Heart left ventricle (tissue), 13 donors: ENCODE measurements at regions not wholly inside any gene's neighbourhood (a gene's known extent, or its start where the extent isn't known, plus 50 kb on each side); places are given as distances from the start of the nearest gene placed in this dataset.

Source experiments
- POLR2A ChIP-seq, 2 donors: fragments of 450-650 bp; IDR thresholded peaks; one replicate each; pipeline ENCODE4 v1.6.1; 2017; ENCODE audit warnings: antibody characterized with exemption in 2 of 2, mild to moderate bottlenecking in 2 of 2, moderate library complexity in 2 of 2
- TF ChIP-seq, protein P1 (sequence below), 12 donors: fragments of 200-600 bp; sonication (generic) in 4 of 12; IDR thresholded peaks; one replicate each; pipeline versions ENCODE4 v1.5.0 to v1.8.0; 2018 to 2022; ENCODE audit warnings: antibody characterized with exemption in 12 of 12, mild to moderate bottlenecking in 5 of 12
- donor health status: ischemic (EF 13 %, LVEDD 7.1; RV severe dilation, severe dysfunction).
- donor health status: DM: no; HTN: yes; CAD: no.
- donor health status: DM: no; HTN: no; CAD: no.
- donor health status: ischemic (EF 25% LVEDD 6.9; RV normal size, moderate dysfunction).
- donor health status: ischemic (EF 25% LVEDD 5.7; RV mildly dilated, moderate dysfunction).
- donor health status: ischemic (EF 35%, LVEDD 5.7; RV mildly dilated, moderate dysfunction).
- donor health status: nonischemic (EF 11% LVEDD 7.7; RV severe dilation, severe dysfunction).
- donor health status: DM: yes; HTN: yes; CAD: no.
- donor health status: PGD.
- donor health status: ischemic (EF 29% LVEDD 5.4; RV normal size, mild dysfunction).
- donor health status: nonischemic (EF 23%, LVEDD 6.1; RV moderate dilation, normal function).

DNA sequence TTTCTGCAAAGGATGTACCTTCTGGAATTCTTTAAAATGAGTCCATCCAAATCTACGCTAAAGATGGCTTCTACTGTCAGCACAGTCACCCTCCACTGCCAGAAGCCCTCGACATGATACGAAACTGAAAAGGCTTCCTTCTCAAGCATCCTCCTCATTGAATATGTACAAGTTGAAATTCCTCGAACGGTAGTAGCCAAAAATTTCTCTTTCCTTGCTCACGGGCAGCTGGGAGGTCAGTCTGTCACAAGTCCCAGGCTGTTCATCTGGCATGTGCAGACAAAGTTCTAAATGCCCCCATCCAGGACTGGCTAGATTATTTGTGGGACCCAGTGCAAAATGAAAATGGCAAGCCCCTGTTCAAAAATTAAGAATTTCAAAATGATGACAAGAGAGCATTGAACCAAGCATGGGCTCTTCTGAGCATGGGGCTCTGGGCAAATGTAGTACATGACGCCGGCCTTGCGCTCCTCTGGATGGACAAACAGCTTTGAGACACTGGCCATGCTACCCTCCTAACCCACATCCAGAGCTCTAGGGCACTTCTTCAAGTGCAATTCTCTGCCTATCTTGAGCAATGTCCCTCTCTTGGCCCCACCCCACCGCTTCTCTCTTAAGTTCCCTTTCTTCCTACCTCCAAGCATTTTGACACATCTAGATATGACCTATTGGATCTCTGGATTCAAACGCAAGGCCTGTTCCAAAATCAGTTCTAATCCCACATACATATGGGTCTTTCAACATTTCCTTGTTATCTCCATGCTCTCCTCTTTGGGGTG, 78.9 kb upstream of the FLT1 start:
- TF ChIP-seq, protein P1, sequence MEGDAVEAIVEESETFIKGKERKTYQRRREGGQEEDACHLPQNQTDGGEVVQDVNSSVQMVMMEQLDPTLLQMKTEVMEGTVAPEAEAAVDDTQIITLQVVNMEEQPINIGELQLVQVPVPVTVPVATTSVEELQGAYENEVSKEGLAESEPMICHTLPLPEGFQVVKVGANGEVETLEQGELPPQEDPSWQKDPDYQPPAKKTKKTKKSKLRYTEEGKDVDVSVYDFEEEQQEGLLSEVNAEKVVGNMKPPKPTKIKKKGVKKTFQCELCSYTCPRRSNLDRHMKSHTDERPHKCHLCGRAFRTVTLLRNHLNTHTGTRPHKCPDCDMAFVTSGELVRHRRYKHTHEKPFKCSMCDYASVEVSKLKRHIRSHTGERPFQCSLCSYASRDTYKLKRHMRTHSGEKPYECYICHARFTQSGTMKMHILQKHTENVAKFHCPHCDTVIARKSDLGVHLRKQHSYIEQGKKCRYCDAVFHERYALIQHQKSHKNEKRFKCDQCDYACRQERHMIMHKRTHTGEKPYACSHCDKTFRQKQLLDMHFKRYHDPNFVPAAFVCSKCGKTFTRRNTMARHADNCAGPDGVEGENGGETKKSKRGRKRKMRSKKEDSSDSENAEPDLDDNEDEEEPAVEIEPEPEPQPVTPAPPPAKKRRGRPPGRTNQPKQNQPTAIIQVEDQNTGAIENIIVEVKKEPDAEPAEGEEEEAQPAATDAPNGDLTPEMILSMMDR (IDR thresholded peaks at IDR 0.05) = no peak
- TF ChIP-seq POLR2A (IDR thresholded peaks at IDR 0.05) = no peak
